ENCODE measurements at regions not wholly inside any gene's neighbourhood (a gene's known extent, or its start where the extent isn't known, plus 50 kb on each side); places are given as distances from the start of the nearest gene placed in this dataset.

GRCh38 chr18:67347438-67347837 is 169.1 kb downstream of the DSEL start:
- Histone ChIP-seq H3K56ac (replicated peaks; ENCODE audit: insufficient read length, low read depth, low read length) (no peak overlapping the region), H3K79me1 (ENCODE audit: low read depth, low read length) (no peaks in the 10 kb centered on the region), H2AK5ac (ENCODE audit: low read depth, low read length) (no peak overlapping the region), H3K14ac (ENCODE audit: insufficient read length) (no peak overlapping the region), H4K20me1 (replicated peaks in 1 of 2; ENCODE audit: control insufficient read depth in 1 of 2, insufficient read depth in 2 of 2, low read length in 2 of 2) (no peaks in the 10 kb centered on the region), H3K79me2 (ENCODE audit: control insufficient read depth in 1 of 2, insufficient read depth in 2 of 2, low read length in 2 of 2) (no peaks in the 10 kb centered on the region), H3K18ac (ENCODE audit: extremely low read depth, low read length) (no peak overlapping the region), H3K23ac (ENCODE audit: insufficient read length) (no peak overlapping the region), H4K91ac (replicated peaks; ENCODE audit: insufficient read length, low read length) (no peak overlapping the region), H3K4me2 (ENCODE audit: insufficient read depth in 1 of 2, low read depth in 2 of 2, low read length in 2 of 2) (no peak overlapping the region), H4K5ac (ENCODE audit: insufficient read length, low read depth, low read length) (no peak overlapping the region), H3K9me3 (ENCODE audit: insufficient read depth in 2 of 2, low read depth in 1 of 2, low read length in 1 of 2) (no peaks in the 10 kb centered on the region), H3K36me3 (ENCODE audit: control insufficient read depth in 2 of 4, insufficient read depth in 4 of 4, low read length in 3 of 4) (no peaks in the 10 kb centered on the region), H2BK5ac (ENCODE audit: low read depth, low read length) (no peak overlapping the region), H3K27ac (ENCODE audit: low read depth, low read length) (no peak overlapping the region), H3K4ac (replicated peaks; ENCODE audit: insufficient read length, low read depth, low read length) (no peak overlapping the region), H2BK20ac (ENCODE audit: low read length) (no peak overlapping the region), H3K23me2 (ENCODE audit: low read depth, low read length) (no peaks in the 10 kb centered on the region), H3K4me1 (replicated peaks in 1 of 4; ENCODE audit: control insufficient read depth in 3 of 4, insufficient read depth in 4 of 4, low read length in 3 of 4) (no peaks in the 10 kb centered on the region), H3K4me3 (ENCODE audit: extremely low read depth in 1 of 4, insufficient read depth in 2 of 4, low read depth in 3 of 4, low read length in 4 of 4) (no peak overlapping the region), H2BK120ac (replicated peaks; ENCODE audit: low read depth, low read length) (no peak overlapping the region), H2BK12ac (ENCODE audit: low read depth, low read length) (no peak overlapping the region), H2AFZ (ENCODE audit: low read length) (no peak overlapping the region), H2BK15ac (ENCODE audit: low read length) (no peak overlapping the region), H3K27me3 (replicated peaks in 1 of 4; ENCODE audit: control insufficient read depth in 3 of 4, extremely low read depth in 1 of 4, insufficient read depth in 3 of 4, low read length in 3 of 4) (peaks cover 0 to 1% (median 0%) of the 10 kb centered on the region in 4 experiments; a peak in 1 of 7 replicates), H4K8ac (ENCODE audit: extremely low read depth, insufficient read depth, low read length) (no peak overlapping the region), H3K9ac (replicated peaks in 1 of 4; ENCODE audit: extremely low read depth in 1 of 4, low read depth in 3 of 4, low read length in 3 of 4) (no peak overlapping the region)
- WGBS, 2 experiments (ENCODE audit: extremely low coverage in 1 of 2, insufficient coverage in 1 of 2, insufficient read length in 1 of 2, insufficient replicate concordance in 2 of 2, low coverage in 1 of 2, low lambda C conversion rate in 2 of 2, missing lambda C conversion rate in 1 of 2) = 80% methylated on average over 1 of the region's 1 CpG; no CpG with 5 or more reads in 1 of the 2 experiments
- FAIRE-seq = no peak
- POLR2A ChIA-PET (ENCODE audit: partially characterized antibody) = no interaction called here
- TF ChIP-seq EGR1 (IDR thresholded peaks at IDR 0.05; ENCODE audit: borderline replicate concordance, low read depth, low read length) = no peak
- TF ChIP-seq SRF (IDR thresholded peaks at IDR 0.05; ENCODE audit: low read depth, low read length) = no peak
- no peak for TF ChIP-seq SAP30 (IDR thresholded peaks at IDR 0.05; ENCODE audit: insufficient read depth, insufficient replicate concordance, low read length)
- TF ChIP-seq CHD1 (IDR thresholded peaks at IDR 0.05; ENCODE audit: low read depth, low read length) = no peak
- TF ChIP-seq ZNF274 (IDR thresholded peaks at IDR 0.05; ENCODE audit: borderline replicate concordance, extremely low read depth, low read length) = no peak
- DNase-seq (ENCODE audit: low read depth in 1 of 2, low spot score in 2 of 2) = no peak
- CTCF ChIA-PET (ENCODE audit: partially characterized antibody) = no interaction called here

Data from H1 (cell line).